Tibial nerve (tissue), 4 donors: ENCODE measurements at regions not wholly inside any gene's neighbourhood (a gene's known extent, or its start where the extent isn't known, plus 50 kb on each side); places are given as distances from the start of the nearest gene placed in this dataset.

Experiments used
- DNase-seq, 2 donors: peaks; one replicate each; pipeline ENCODE4 v3.0.0-alpha.2; 2019; ENCODE audit warnings: low spot score in 2 of 2
- H3K27ac ChIP-seq, 4 donors: fragments of 200-600 bp; sonication (generic) in 3 of 4; one replicate each; pipeline ENCODE4 v1.5.1; 2017 to 2019; ENCODE audit warnings: mild to moderate bottlenecking in 1 of 4
- H3K27me3 ChIP-seq, 2 donors: fragments of 200-600 bp; sonication (generic) in 1 of 2; one replicate each; pipeline versions ENCODE4 v1.5.1 to v1.6.0; 2017 to 2019
- H3K36me3 ChIP-seq, 3 donors: fragments of 200-600 bp; sonication (generic); one replicate each; pipeline ENCODE4 v1.5.1; 2018 to 2019
- H3K4me1 ChIP-seq, 4 donors: fragments of 200-600 bp; sonication (generic) in 3 of 4; one replicate each; pipeline ENCODE4 v1.5.1; 2017 to 2019
- H3K4me3 ChIP-seq, 4 donors: fragments of 200-600 bp; sonication (generic) in 3 of 4; one replicate each; pipeline ENCODE4 v1.5.1; 2017 to 2019; ENCODE audit warnings: mild to moderate bottlenecking in 1 of 4, moderate library complexity in 1 of 4
- H3K9me3 ChIP-seq, 4 donors: fragments of 200-600 bp; sonication (generic) in 3 of 4; one replicate each; pipeline ENCODE4 v1.5.1; 2017 to 2019
- EP300 ChIP-seq, 2 donors: sonication (generic); formaldehyde crosslinking; IDR thresholded peaks; one replicate each; pipeline ENCODE4 v1.6.1; 2017; ENCODE audit warnings: antibody characterized with exemption in 2 of 2, mild to moderate bottlenecking in 1 of 2
- POLR2A ChIP-seq, 2 donors: fragments of 450-650 bp; IDR thresholded peaks; one replicate each; pipeline ENCODE4 v1.6.1; 2017; ENCODE audit warnings: antibody characterized with exemption in 2 of 2, mild to moderate bottlenecking in 2 of 2, moderate library complexity in 2 of 2
- WGBS, 2 donors: methylation state at CpG; one replicate each; pipeline ENCODE4 v1.1.5; 2018; 5-methylcytosine and 5-hydroxymethylcytosine counted together
- TF ChIP-seq, protein P1 (sequence below), 5 experiments: fragments of 200-600 bp in 3 of 5; fragments of 450-650 bp in 2 of 5; sonication (generic) in 3 of 5; IDR thresholded peaks; one replicate each; pipeline ENCODE4 v1.5.1; 2016 to 2019; ENCODE audit warnings: antibody characterized with exemption in 5 of 5, mild to moderate bottlenecking in 3 of 5, moderate library complexity in 2 of 5

DNA sequence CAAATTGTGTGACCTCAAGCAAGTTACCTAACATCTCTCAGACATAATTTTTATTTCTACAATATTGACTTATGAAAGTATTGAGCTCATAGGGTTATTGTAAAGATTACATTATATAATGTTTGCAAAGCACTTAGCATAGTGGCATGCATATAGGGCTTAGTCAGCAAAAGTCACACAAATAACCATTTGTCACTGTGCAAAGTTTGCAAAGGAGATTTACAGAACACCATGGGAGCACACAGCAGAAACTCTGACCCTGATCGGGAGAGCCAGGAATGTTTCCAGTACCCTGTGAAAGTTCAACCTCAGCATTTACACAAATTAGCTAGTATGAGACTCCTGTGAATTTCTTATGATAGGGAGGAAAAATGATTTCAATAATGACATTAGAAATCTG is 804.6 kb upstream of the RAG2 start:
- Histone ChIP-seq H3K27me3 (no peaks in the 10 kb centered on the region), H3K27ac (no peak overlapping the region), H3K9me3 (no peaks in the 10 kb centered on the region), H3K4me1 (no peaks in the 10 kb centered on the region), H3K4me3 (no peak overlapping the region), H3K36me3 (no peaks in the 10 kb centered on the region)
- TF ChIP-seq, protein P1, sequence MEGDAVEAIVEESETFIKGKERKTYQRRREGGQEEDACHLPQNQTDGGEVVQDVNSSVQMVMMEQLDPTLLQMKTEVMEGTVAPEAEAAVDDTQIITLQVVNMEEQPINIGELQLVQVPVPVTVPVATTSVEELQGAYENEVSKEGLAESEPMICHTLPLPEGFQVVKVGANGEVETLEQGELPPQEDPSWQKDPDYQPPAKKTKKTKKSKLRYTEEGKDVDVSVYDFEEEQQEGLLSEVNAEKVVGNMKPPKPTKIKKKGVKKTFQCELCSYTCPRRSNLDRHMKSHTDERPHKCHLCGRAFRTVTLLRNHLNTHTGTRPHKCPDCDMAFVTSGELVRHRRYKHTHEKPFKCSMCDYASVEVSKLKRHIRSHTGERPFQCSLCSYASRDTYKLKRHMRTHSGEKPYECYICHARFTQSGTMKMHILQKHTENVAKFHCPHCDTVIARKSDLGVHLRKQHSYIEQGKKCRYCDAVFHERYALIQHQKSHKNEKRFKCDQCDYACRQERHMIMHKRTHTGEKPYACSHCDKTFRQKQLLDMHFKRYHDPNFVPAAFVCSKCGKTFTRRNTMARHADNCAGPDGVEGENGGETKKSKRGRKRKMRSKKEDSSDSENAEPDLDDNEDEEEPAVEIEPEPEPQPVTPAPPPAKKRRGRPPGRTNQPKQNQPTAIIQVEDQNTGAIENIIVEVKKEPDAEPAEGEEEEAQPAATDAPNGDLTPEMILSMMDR (IDR thresholded peaks at IDR 0.05) = no peak
- TF ChIP-seq EP300 (IDR thresholded peaks at IDR 0.05) (no peak), POLR2A (IDR thresholded peaks at IDR 0.05) (no peak)
- no peak for DNase-seq
- WGBS, 2 donors = 24 to 47% methylated on average over 1 of the region's 1 CpG

DNA sequence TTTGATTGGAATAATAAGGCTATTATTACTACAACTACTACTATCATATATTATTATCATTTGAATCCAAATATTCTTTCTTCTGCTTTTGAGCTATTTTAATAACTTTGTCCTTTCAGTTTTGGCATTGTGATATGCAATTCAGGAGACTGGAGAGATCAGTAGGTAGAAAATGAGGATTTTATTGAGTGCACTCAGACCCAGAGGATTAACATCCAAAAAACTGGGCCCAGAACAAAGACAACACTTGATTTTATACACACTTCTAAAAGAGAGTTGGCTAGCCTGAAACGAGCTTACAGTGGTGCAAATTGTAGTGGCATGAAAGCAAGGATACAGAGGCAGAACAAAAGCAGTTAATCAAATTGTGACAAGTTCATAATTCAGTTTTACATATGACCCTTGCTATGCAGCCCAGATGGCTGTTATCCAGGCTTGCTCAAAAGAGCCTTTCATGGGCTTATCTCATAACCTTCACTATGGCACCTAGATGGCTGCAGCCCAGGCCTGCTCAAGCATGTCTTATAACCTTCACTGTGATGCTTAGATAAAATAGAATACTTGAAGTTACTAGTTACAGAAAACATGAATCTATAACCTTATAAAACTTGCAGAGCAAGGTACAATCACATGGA is 796.3 kb upstream of the RAG2 start:
- no peak overlapping the region for H3K4me3 ChIP-seq
- no peaks in the 10 kb centered on the region for H3K4me1 ChIP-seq
- no peak for DNase-seq
- 32 to 49% methylated on average over 1 of the region's 1 CpG for WGBS, 2 donors
- no peak overlapping the region for H3K27ac ChIP-seq
- H3K27me3 ChIP-seq = no peaks in the 10 kb centered on the region
- no peak for TF ChIP-seq POLR2A (IDR thresholded peaks at IDR 0.05)
- TF ChIP-seq, protein P1 (IDR thresholded peaks at IDR 0.05) = no peak
- TF ChIP-seq EP300 (IDR thresholded peaks at IDR 0.05) = no peak
- peaks cover 0 to 31% (median 7%) of the 10 kb centered on the region in 4 donors for H3K9me3 ChIP-seq
- no peaks in the 10 kb centered on the region for H3K36me3 ChIP-seq

DNA sequence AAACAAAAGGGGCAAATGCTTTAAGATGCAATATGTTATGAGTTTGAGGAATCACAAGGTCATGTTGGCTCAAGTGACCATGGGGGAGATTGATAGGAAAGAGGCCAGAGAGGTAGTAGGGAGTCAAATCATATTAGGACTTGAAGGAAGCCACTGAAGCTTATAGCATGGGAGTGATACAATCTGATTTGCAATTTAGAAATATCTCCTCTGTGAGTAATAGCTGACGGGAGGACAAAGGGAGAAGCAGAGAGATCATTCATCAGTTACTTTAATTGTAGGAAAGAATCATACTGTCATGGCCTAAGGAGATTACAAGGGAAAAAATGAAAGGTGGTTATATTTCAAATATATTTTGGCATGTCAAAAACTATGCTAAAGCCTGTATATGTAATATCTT is 793.6 kb upstream of the RAG2 start:
- H3K4me3 ChIP-seq = no peak overlapping the region
- H3K27me3 ChIP-seq = no peaks in the 10 kb centered on the region
- DNase-seq = no peak
- no peak for TF ChIP-seq POLR2A (IDR thresholded peaks at IDR 0.05)
- TF ChIP-seq EP300 (IDR thresholded peaks at IDR 0.05) = no peak
- TF ChIP-seq, protein P1 (IDR thresholded peaks at IDR 0.05) = no peak
- H3K4me1 ChIP-seq = no peaks in the 10 kb centered on the region
- no peaks in the 10 kb centered on the region for H3K36me3 ChIP-seq
- no peak overlapping the region for H3K27ac ChIP-seq
- H3K9me3 ChIP-seq = peaks cover 0 to 31% (median 7%) of the 10 kb centered on the region in 4 donors
- WGBS, 2 donors = 78 to 85% methylated on average over 1 of the region's 1 CpG

DNA sequence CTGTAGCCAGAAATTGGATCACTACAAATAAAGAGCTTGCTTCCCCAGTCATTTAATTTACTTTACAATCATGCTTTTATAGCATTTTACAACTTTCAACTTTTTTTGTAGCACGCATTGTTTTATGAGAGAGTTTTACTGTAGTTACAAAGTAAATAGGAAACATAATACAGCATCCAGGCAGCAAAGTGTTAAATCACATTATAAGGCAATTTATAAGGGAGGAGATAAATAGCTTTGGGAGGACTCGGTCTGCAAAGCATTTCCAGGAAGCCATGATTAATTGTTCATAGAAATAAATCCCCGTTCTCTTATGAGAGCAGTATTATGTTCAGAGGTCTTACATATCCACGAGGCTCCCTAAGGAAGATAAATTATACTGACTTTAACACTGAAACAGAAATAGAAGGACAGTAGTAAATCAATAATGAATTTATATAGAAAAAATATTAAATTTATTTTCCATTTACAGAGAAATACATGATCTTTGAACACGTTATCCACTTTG is 792.6 kb upstream of the RAG2 start:
- DNase-seq = no peak
- 38 to 40% methylated on average over 5 of the region's 5 CpGs for WGBS, 2 donors
- no peak for TF ChIP-seq EP300 (IDR thresholded peaks at IDR 0.05)
- TF ChIP-seq POLR2A (IDR thresholded peaks at IDR 0.05) = no peak
- TF ChIP-seq, protein P1 (IDR thresholded peaks at IDR 0.05) = no peak
- Histone ChIP-seq H3K27me3 (no peaks in the 10 kb centered on the region), H3K9me3 (peaks cover 0 to 23% (median 7%) of the 10 kb centered on the region in 4 donors), H3K4me1 (no peaks in the 10 kb centered on the region), H3K36me3 (no peaks in the 10 kb centered on the region), H3K27ac (no peak overlapping the region), H3K4me3 (no peak overlapping the region)

DNA sequence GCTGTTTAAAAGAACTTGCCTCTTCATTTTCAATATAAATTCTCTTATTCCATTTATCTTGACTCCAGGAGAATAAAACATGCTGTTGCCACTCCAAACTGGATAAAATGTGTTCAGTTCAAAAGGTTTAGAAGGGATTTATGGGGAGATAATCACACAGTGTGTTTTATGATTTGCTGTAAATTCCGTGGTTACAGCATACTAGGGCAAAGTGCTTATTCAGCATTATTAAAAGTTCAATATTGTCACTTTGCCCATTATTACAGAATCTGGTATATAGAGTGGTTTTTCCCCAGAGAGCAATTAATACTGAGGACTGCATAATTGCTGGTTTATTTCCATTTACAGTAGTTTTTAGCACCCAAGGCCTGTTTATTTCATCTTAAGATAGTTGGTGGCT is 780.9 kb upstream of the RAG2 start:
- no peak overlapping the region for H3K27ac ChIP-seq
- 10 to 19% methylated on average over 1 of the region's 1 CpG for WGBS, 2 donors
- TF ChIP-seq EP300 (IDR thresholded peaks at IDR 0.05) (no peak), POLR2A (IDR thresholded peaks at IDR 0.05) (no peak)
- TF ChIP-seq, protein P1 (IDR thresholded peaks at IDR 0.05) = no peak
- H3K36me3 ChIP-seq = no peaks in the 10 kb centered on the region
- no peak for DNase-seq
- peaks cover 0 to 22% (median 0%) of the 10 kb centered on the region in 4 donors for H3K9me3 ChIP-seq
- no peak overlapping the region for H3K4me3 ChIP-seq
- H3K4me1 ChIP-seq = no peaks in the 10 kb centered on the region
- H3K27me3 ChIP-seq = no peaks in the 10 kb centered on the region
